Lower leg skin (tissue), 3 donors: ENCODE measurements at regions not wholly inside any gene's neighbourhood (a gene's known extent, or its start where the extent isn't known, plus 50 kb on each side); places are given as distances from the start of the nearest gene placed in this dataset.

Source experiments
- CTCF ChIP-seq, 3 donors: fragments of 450-650 bp; IDR thresholded peaks; one replicate each; pipeline ENCODE4 v1.5.1; 2016; ENCODE audit warnings: antibody characterized with exemption in 3 of 3, mild to moderate bottlenecking in 3 of 3, moderate library complexity in 2 of 3
- POLR2A ChIP-seq, 2 donors: fragments of 450-650 bp; IDR thresholded peaks; one replicate each; pipeline ENCODE4 v1.6.1; 2016 to 2017; ENCODE audit warnings: antibody characterized with exemption in 2 of 2, mild to moderate bottlenecking in 1 of 2, moderate library complexity in 1 of 2

GRCh38 chr2:145041706-145042105 lies 521.8 kb upstream of the ZEB2 start:
- TF ChIP-seq CTCF (IDR thresholded peaks at IDR 0.05) (no peak), POLR2A (IDR thresholded peaks at IDR 0.05) (no peak)
